A673 (cell line): ENCODE measurements at regions not wholly inside any gene's neighbourhood (a gene's known extent, or its start where the extent isn't known, plus 50 kb on each side); places are given as distances from the start of the nearest gene placed in this dataset.

ENCODE experiments used
- BruUV-seq: library from RNA; stranded (reverse); fragments of 400-500 nt; replicated peaks from 2 replicates; lab custom pipeline; 2021; lab: Mats Ljungman, UMichigan
- CTCF ChIA-PET: fragments of 300-600 bp; sonication (Branson Sonifier 250); formaldehyde crosslinking; loops from one replicate; lab custom pipeline; 2022; ENCODE audit warnings: antibody characterized with exemption; lab: Charles Lee
- POLR2A ChIA-PET: fragments of 300-600 bp; sonication (Branson Sonifier 250); formaldehyde crosslinking; loops from one replicate; lab custom pipeline; 2022; ENCODE audit warnings: antibody characterized with exemption; ENCODE audit not compliant: low non-redundant PET; lab: Charles Lee
- DNase-seq: peaks from one replicate; pipeline ENCODE4 v3.0.0-alpha.2; 2015; ENCODE audit warnings: low spot score
- H3K27ac ChIP-seq: fragments of 200-600 bp; sonication (generic); 2 replicates; pipeline ENCODE4 v1.5.1; 2016; ENCODE audit warnings: mixed run types, low read depth, mild to moderate bottlenecking, mixed read lengths, antibody characterized with exemption, low read length; ENCODE audit not compliant: poor library complexity, severe bottlenecking
- H3K27me3 ChIP-seq: fragments of 200-600 bp; sonication (generic); replicated peaks from 2 replicates; pipeline ENCODE4 v1.6.1; 2017; ENCODE audit warnings: mixed run types, low read depth, mild to moderate bottlenecking, mixed read lengths, antibody characterized with exemption, low read length; ENCODE audit not compliant: insufficient read depth, poor library complexity
- H3K36me3 ChIP-seq: fragments of 200-600 bp; sonication (generic); 2 replicates; pipeline ENCODE4 v1.6.1; 2016; ENCODE audit warnings: mixed run types, mild to moderate bottlenecking, mixed read lengths, antibody characterized with exemption, low read length; ENCODE audit not compliant: insufficient read depth, poor library complexity, severe bottlenecking
- H3K4me1 ChIP-seq: fragments of 200-600 bp; sonication (generic); 2 replicates; pipeline ENCODE4 v1.6.1; 2017; ENCODE audit warnings: mixed run types, mild to moderate bottlenecking, mixed read lengths, antibody characterized with exemption, low read length; ENCODE audit not compliant: insufficient read depth, poor library complexity, severe bottlenecking
- H3K4me3 ChIP-seq: fragments of 200-600 bp; sonication (generic); 2 replicates; pipeline ENCODE4 v1.5.1; 2016; ENCODE audit warnings: low read depth, mixed run types, mild to moderate bottlenecking, mixed read lengths, low read length; ENCODE audit not compliant: poor library complexity, severe bottlenecking
- H3K9me3 ChIP-seq: fragments of 200-600 bp; sonication (generic); 2 replicates; pipeline ENCODE4 v1.6.1; 2016; ENCODE audit warnings: mixed run types, low read depth, mild to moderate bottlenecking, mixed read lengths, antibody characterized with exemption, low read length; ENCODE audit not compliant: poor library complexity, severe bottlenecking
- EZH2 ChIP-seq: fragments of 200-600 bp; sonication (generic); IDR thresholded peaks from 2 replicates; pipeline ENCODE4 v1.6.1; 2017; ENCODE audit warnings: borderline replicate concordance, low read depth, mild to moderate bottlenecking, mixed read lengths, antibody characterized with exemption, low read length; ENCODE audit not compliant: poor library complexity, severe bottlenecking
- intact Hi-C: fragments of 100-400 bp; cut with micrococcal nuclease; formaldehyde crosslinking; loops from one replicate; pipeline ENCODE4 v1.10.0; 2022; ENCODE audit not compliant: unreplicated experiment
- TF ChIP-seq, protein P1 (sequence below): fragments of 300-800, 200-600 bp; sonication (generic); conservative IDR thresholded peaks from 2 replicates; pipeline ENCODE4 v1.5.1; 2017; ENCODE audit warnings: low read depth, mild to moderate bottlenecking, antibody characterized with exemption, low read length, moderate library complexity, mixed read lengths

- Histone ChIP-seq H3K36me3 (no peaks in the 10 kb centered on the region), H3K4me3 (no peak overlapping the region), H3K4me1 (no peaks in the 10 kb centered on the region), H3K27me3 (no peaks in the 10 kb centered on the region), H3K9me3 (no peaks in the 10 kb centered on the region), H3K27ac (no peak overlapping the region)
- BruUV-seq = no TSS peak
- DNase-seq = no peak
- TF ChIP-seq, protein P1, sequence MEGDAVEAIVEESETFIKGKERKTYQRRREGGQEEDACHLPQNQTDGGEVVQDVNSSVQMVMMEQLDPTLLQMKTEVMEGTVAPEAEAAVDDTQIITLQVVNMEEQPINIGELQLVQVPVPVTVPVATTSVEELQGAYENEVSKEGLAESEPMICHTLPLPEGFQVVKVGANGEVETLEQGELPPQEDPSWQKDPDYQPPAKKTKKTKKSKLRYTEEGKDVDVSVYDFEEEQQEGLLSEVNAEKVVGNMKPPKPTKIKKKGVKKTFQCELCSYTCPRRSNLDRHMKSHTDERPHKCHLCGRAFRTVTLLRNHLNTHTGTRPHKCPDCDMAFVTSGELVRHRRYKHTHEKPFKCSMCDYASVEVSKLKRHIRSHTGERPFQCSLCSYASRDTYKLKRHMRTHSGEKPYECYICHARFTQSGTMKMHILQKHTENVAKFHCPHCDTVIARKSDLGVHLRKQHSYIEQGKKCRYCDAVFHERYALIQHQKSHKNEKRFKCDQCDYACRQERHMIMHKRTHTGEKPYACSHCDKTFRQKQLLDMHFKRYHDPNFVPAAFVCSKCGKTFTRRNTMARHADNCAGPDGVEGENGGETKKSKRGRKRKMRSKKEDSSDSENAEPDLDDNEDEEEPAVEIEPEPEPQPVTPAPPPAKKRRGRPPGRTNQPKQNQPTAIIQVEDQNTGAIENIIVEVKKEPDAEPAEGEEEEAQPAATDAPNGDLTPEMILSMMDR = no peak
- no peak for TF ChIP-seq EZH2
- CTCF ChIA-PET = no interaction called here
- intact Hi-C loops = no loop called here
- POLR2A ChIA-PET = no interaction called here
Measured at GRCh38 chr20:6699921-6700562, 67.4 kb upstream of the BMP2 start.

DNA sequence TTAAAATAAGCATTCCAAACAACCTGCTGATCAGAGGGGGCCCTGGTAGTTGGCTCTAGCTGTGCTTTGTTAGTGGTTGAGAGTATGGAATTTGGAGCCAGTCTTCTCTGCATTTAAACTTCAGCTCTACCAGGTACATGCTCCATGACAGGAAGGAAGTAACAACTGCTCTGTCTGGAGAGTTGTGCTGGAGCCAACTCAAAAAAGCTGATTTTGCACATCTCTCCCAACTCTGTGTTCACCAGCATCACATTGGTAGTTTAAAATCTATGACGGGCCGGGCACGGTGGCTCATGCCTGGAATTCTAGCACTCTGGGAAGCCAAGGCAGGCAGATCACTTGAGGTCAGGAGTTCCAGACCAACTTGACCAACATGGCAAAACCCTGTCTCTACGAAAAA, 68.8 kb upstream of the BMP2 start:
- no peak for DNase-seq
- ChIA-PET CTCF (no interaction called here), POLR2A (no interaction called here)
- TF ChIP-seq, protein P1 = no peak
- TF ChIP-seq EZH2 = no peak
- intact Hi-C loops = no loop called here
- Histone ChIP-seq H3K36me3 (no peaks in the 10 kb centered on the region), H3K27ac (no peak overlapping the region), H3K27me3 (no peaks in the 10 kb centered on the region), H3K4me3 (no peak overlapping the region), H3K9me3 (no peaks in the 10 kb centered on the region), H3K4me1 (no peaks in the 10 kb centered on the region)
- BruUV-seq = no TSS peak

- no peaks in the 10 kb centered on the region for H3K4me1 ChIP-seq
- no peaks in the 10 kb centered on the region for H3K27me3 ChIP-seq
- no peak overlapping the region for H3K4me3 ChIP-seq
- CTCF ChIA-PET = no interaction called here
- no peaks in the 10 kb centered on the region for H3K36me3 ChIP-seq
- no TSS peak for BruUV-seq
- no peak overlapping the region for H3K27ac ChIP-seq
- no peak for DNase-seq
- POLR2A ChIA-PET = no interaction called here
- intact Hi-C loops = no loop called here
- H3K9me3 ChIP-seq = no peaks in the 10 kb centered on the region
- no peak for TF ChIP-seq EZH2
- TF ChIP-seq, protein P1 = no peak
Measured at GRCh38 chr20:6698056-6698455, 69.4 kb upstream of the BMP2 start.
